OCI-LY7 (cell line): ENCODE measurements at regions not wholly inside any gene's neighbourhood (a gene's known extent, or its start where the extent isn't known, plus 50 kb on each side); places are given as distances from the start of the nearest gene placed in this dataset.

Source experiments
- BruUV-seq: library from RNA; stranded (reverse); fragments of 400-500 nt; replicated peaks from 2 replicates; lab custom pipeline; 2021; lab: Mats Ljungman, UMichigan
- CTCF ChIA-PET: fragments of 300-600 bp; sonication (Branson Sonifier 250); formaldehyde crosslinking; loops from one replicate; lab custom pipeline; 2022; ENCODE audit warnings: antibody characterized with exemption; ENCODE audit not compliant: unreplicated experiment; lab: Charles Lee
- POLR2A ChIA-PET: fragments of 300-600 bp; sonication (Branson Sonifier 250); formaldehyde crosslinking; loops from one replicate; lab custom pipeline; 2022; ENCODE audit warnings: antibody characterized with exemption; lab: Charles Lee
- DNase-seq: peaks from one replicate; pipeline ENCODE4 v3.0.0-alpha.2; 2015; ENCODE audit warnings: low spot score
- H2AFZ ChIP-seq: fragments of 200-600 bp; sonication (generic), shearing (Covaris generic); 2 replicates; pipeline ENCODE4 v1.6.1; 2014; ENCODE audit warnings: mild to moderate bottlenecking, antibody characterized with exemption, low read length, moderate library complexity
- H3K27ac ChIP-seq: fragments of 200-600 bp; sonication (generic); 2 replicates; pipeline ENCODE4 v1.5.1; 2014; ENCODE audit warnings: mixed run types, low read depth, mild to moderate bottlenecking, moderate library complexity, low read length, inconsistent platforms; ENCODE audit not compliant: poor library complexity, severe bottlenecking
- H3K36me3 ChIP-seq: fragments of 200-600 bp; sonication (generic); 2 replicates; pipeline ENCODE4 v1.6.1; 2014; ENCODE audit warnings: mild to moderate bottlenecking, antibody characterized with exemption, low read length, moderate library complexity, mixed read lengths; ENCODE audit not compliant: insufficient read depth
- H3K4me1 ChIP-seq: fragments of 200-600 bp; sonication (generic); 2 replicates; pipeline ENCODE4 v1.5.1; 2014; ENCODE audit warnings: mild to moderate bottlenecking, low read length; ENCODE audit not compliant: insufficient read depth, poor library complexity, severe bottlenecking
- H3K4me2 ChIP-seq: fragments of 200-600 bp; sonication (generic); 2 replicates; pipeline ENCODE4 v1.6.1; 2014; ENCODE audit warnings: mild to moderate bottlenecking, low read length
- H3K4me3 ChIP-seq: fragments of 200-600 bp; sonication (generic); 2 replicates; pipeline ENCODE4 v1.5.1; 2014; ENCODE audit warnings: mild to moderate bottlenecking, low read depth, low read length; ENCODE audit not compliant: poor library complexity, severe bottlenecking
- H3K79me2 ChIP-seq: fragments of 200-600 bp; sonication (generic); 2 replicates; pipeline ENCODE4 v1.6.1; 2016; ENCODE audit warnings: low read depth, mild to moderate bottlenecking, low read length, moderate library complexity, mixed read lengths; ENCODE audit not compliant: insufficient read depth
- H3K9me2 ChIP-seq: fragments of 200-600 bp; sonication (generic); 2 replicates; pipeline ENCODE4 v1.6.1; 2016; ENCODE audit warnings: mild to moderate bottlenecking, low read length, mixed read lengths; ENCODE audit not compliant: insufficient read depth
- H3K9me3 ChIP-seq: fragments of 200-600 bp; sonication (generic); 2 replicates; pipeline ENCODE4 v1.6.1; 2014; ENCODE audit warnings: mild to moderate bottlenecking, mixed run types, low read length, mixed read lengths
- H4K20me1 ChIP-seq: fragments of 200-600 bp; sonication (generic); 2 replicates; pipeline ENCODE4 v1.6.1; 2014; ENCODE audit warnings: mild to moderate bottlenecking, antibody characterized with exemption, low read length, moderate library complexity, mixed read lengths; ENCODE audit not compliant: insufficient read depth
- EZH2phosphoT487 ChIP-seq: fragments of 200-600 bp; sonication (generic); IDR thresholded peaks from 2 replicates; pipeline ENCODE4 v1.6.1; 2018; ENCODE audit warnings: low read depth, borderline replicate concordance, mild to moderate bottlenecking, mixed run types, antibody characterized with exemption, low read length, moderate library complexity, mixed read lengths
- intact Hi-C: fragments of 100-400 bp; cut with micrococcal nuclease; formaldehyde crosslinking; loops from one replicate; pipeline ENCODE4 v1.10.0; 2022; ENCODE audit not compliant: unreplicated experiment
- TF ChIP-seq, protein P1 (sequence below): fragments of 200-600 bp; sonication (generic); conservative IDR thresholded peaks from 2 replicates; pipeline ENCODE4 v1.5.1; 2014; ENCODE audit warnings: mild to moderate bottlenecking, antibody characterized with exemption, low read length, moderate library complexity, mixed read lengths

- H4K20me1 ChIP-seq = no peaks in the 10 kb centered on the region
- no peaks in the 10 kb centered on the region for H3K9me3 ChIP-seq
- no peaks in the 10 kb centered on the region for H3K9me2 ChIP-seq
- no peaks in the 10 kb centered on the region for H3K79me2 ChIP-seq
- no peak overlapping the region for H2AFZ ChIP-seq
- no peak overlapping the region for H3K4me2 ChIP-seq
- H3K27ac ChIP-seq = no peak overlapping the region
- H3K4me3 ChIP-seq = no peak overlapping the region
- no peaks in the 10 kb centered on the region for H3K4me1 ChIP-seq
- no peak for DNase-seq
- CTCF ChIA-PET = no interaction called here
- no TSS peak for BruUV-seq
- POLR2A ChIA-PET = interaction anchor here (0.6 kb wide), 1 partner anchor 668 kb away, joined by 8 read pairs; no protein-coding TSS in a partner anchor
- H3K36me3 ChIP-seq = no peaks in the 10 kb centered on the region
- intact Hi-C loops = no loop called here
- TF ChIP-seq, protein P1, sequence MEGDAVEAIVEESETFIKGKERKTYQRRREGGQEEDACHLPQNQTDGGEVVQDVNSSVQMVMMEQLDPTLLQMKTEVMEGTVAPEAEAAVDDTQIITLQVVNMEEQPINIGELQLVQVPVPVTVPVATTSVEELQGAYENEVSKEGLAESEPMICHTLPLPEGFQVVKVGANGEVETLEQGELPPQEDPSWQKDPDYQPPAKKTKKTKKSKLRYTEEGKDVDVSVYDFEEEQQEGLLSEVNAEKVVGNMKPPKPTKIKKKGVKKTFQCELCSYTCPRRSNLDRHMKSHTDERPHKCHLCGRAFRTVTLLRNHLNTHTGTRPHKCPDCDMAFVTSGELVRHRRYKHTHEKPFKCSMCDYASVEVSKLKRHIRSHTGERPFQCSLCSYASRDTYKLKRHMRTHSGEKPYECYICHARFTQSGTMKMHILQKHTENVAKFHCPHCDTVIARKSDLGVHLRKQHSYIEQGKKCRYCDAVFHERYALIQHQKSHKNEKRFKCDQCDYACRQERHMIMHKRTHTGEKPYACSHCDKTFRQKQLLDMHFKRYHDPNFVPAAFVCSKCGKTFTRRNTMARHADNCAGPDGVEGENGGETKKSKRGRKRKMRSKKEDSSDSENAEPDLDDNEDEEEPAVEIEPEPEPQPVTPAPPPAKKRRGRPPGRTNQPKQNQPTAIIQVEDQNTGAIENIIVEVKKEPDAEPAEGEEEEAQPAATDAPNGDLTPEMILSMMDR = no peak
- TF ChIP-seq EZH2phosphoT487 = no peak
These were observed 55.6 kb upstream of the CCND1 start for GRCh38 chr11:69585385-69585784.

GRCh38 chr11:69587454-69588090, 53.4 kb upstream of the CCND1 start:
- POLR2A ChIA-PET = interaction anchor here (0.8 kb wide), 1 partner anchor 345 kb away, joined by 3 read pairs; no protein-coding TSS in a partner anchor
- no peak for DNase-seq

More at GRCh38 chr11:69587454-69588090, 53.4 kb upstream of the CCND1 start:
- no peaks in the 10 kb centered on the region for H4K20me1 ChIP-seq
- CTCF ChIA-PET = no interaction called here
- no peaks in the 10 kb centered on the region for H3K79me2 ChIP-seq
- no peak overlapping the region for H2AFZ ChIP-seq
- no peak overlapping the region for H3K27ac ChIP-seq
- H3K9me3 ChIP-seq = no peaks in the 10 kb centered on the region
- intact Hi-C loops = no loop called here
- H3K4me2 ChIP-seq = no peak overlapping the region
- BruUV-seq = no TSS peak
- no peaks in the 10 kb centered on the region for H3K4me1 ChIP-seq
- TF ChIP-seq EZH2phosphoT487 = no peak
- TF ChIP-seq, protein P1 = no peak
- H3K9me2 ChIP-seq = no peaks in the 10 kb centered on the region
- H3K4me3 ChIP-seq = no peak overlapping the region
- H3K36me3 ChIP-seq = no peaks in the 10 kb centered on the region
